Osteoblast (primary cell): ENCODE measurements at regions not wholly inside any gene's neighbourhood (a gene's known extent, or its start where the extent isn't known, plus 50 kb on each side); places are given as distances from the start of the nearest gene placed in this dataset.

Experiments
- DNase-seq: peaks from one replicate; pipeline ENCODE4 v3.0.0; 2011; ENCODE audit warnings: low spot score, mixed read lengths; ENCODE audit not compliant: insufficient read length; ENCODE audit errors: missing footprints
- H2AFZ ChIP-seq: 2 replicates; pipeline ENCODE4 v1.6.0; 2011; ENCODE audit warnings: mild to moderate bottlenecking, low read length
- H3K27ac ChIP-seq: 2 replicates; pipeline ENCODE4 v1.5.1; 2011; ENCODE audit warnings: mild to moderate bottlenecking, low read depth, low read length, moderate library complexity
- H3K27me3 ChIP-seq: 2 replicates; pipeline ENCODE4 v1.6.0; 2012; ENCODE audit warnings: mild to moderate bottlenecking, control low read depth, inconsistent platforms, low read length, moderate library complexity; ENCODE audit not compliant: insufficient read depth
- H3K36me3 ChIP-seq: 2 replicates; pipeline ENCODE4 v1.5.1; 2011; ENCODE audit warnings: mild to moderate bottlenecking, low read length, control low read depth, moderate library complexity; ENCODE audit not compliant: insufficient read depth
- H3K4me1 ChIP-seq: 2 replicates; pipeline ENCODE4 v1.5.1; 2011; ENCODE audit warnings: mild to moderate bottlenecking, low read length, control low read depth, moderate library complexity; ENCODE audit not compliant: insufficient read depth
- H3K4me2 ChIP-seq: 2 replicates; pipeline ENCODE4 v1.6.0; 2011; ENCODE audit warnings: mild to moderate bottlenecking, low read length; ENCODE audit not compliant: insufficient read depth
- H3K4me3 ChIP-seq: fragments of 200-600 bp; sonication (generic); 3 replicates; pipeline ENCODE4 v1.5.1; 2012; ENCODE audit warnings: mild to moderate bottlenecking, low read length, inconsistent platforms; ENCODE audit not compliant: insufficient read depth
- H3K79me2 ChIP-seq: 2 replicates; pipeline ENCODE4 v1.6.0; 2012; ENCODE audit warnings: mild to moderate bottlenecking, low read length, control low read depth, inconsistent platforms; ENCODE audit not compliant: insufficient read depth
- H3K9me3 ChIP-seq: 2 replicates; pipeline ENCODE4 v1.5.1; 2011; ENCODE audit warnings: low read depth, low read length, control low read depth
- H4K20me1 ChIP-seq: 2 replicates; pipeline ENCODE4 v1.6.0; 2012; ENCODE audit warnings: mild to moderate bottlenecking, low read length, control low read depth; ENCODE audit not compliant: insufficient read depth
- CTCF ChIP-seq: IDR thresholded peaks from 2 replicates; pipeline ENCODE4 v1.5.1; 2011; ENCODE audit warnings: mild to moderate bottlenecking, low read depth, low read length, moderate library complexity; ENCODE audit errors: extremely low read depth

GRCh38 chr22:48039326-48039725 is 1276.9 kb downstream of the TBC1D22A start:
- Histone ChIP-seq H3K4me1 (no peaks in the 10 kb centered on the region), H3K4me2 (no peak overlapping the region), H3K79me2 (no peaks in the 10 kb centered on the region), H3K4me3 (no peak overlapping the region), H3K27ac (no peak overlapping the region), H3K9me3 (peaks cover 8% of the 10 kb centered on the region), H3K36me3 (no peaks in the 10 kb centered on the region), H2AFZ (no peak overlapping the region), H4K20me1 (no peaks in the 10 kb centered on the region), H3K27me3 (no peaks in the 10 kb centered on the region)
- no peak for DNase-seq
- no peak for TF ChIP-seq CTCF

- Histone ChIP-seq H2AFZ (no peak overlapping the region), H3K27me3 (no peaks in the 10 kb centered on the region), H3K79me2 (no peaks in the 10 kb centered on the region), H3K36me3 (no peaks in the 10 kb centered on the region), H3K4me2 (no peak overlapping the region), H3K4me1 (no peaks in the 10 kb centered on the region), H3K4me3 (no peak overlapping the region), H3K27ac (no peak overlapping the region), H4K20me1 (no peaks in the 10 kb centered on the region), H3K9me3 (peaks cover 8% of the 10 kb centered on the region)
- no peak for DNase-seq
- TF ChIP-seq CTCF, result no peak
Observed at GRCh38 chr22:48037618-48038017, 1275.2 kb downstream of the TBC1D22A start.

- Histone ChIP-seq H3K27ac (no peak overlapping the region), H3K4me1 (no peaks in the 10 kb centered on the region), H3K4me2 (no peak overlapping the region), H3K27me3 (no peaks in the 10 kb centered on the region), H4K20me1 (no peaks in the 10 kb centered on the region), H2AFZ (no peak overlapping the region), H3K4me3 (no peak overlapping the region), H3K36me3 (no peaks in the 10 kb centered on the region), H3K79me2 (no peaks in the 10 kb centered on the region), H3K9me3 (peaks cover 8% of the 10 kb centered on the region)
- DNase-seq, result no peak
- no peak for TF ChIP-seq CTCF
Observed at GRCh38 chr22:48035897-48036296, 1273.4 kb downstream of the TBC1D22A start.

- no peak for TF ChIP-seq CTCF
- no peaks in the 10 kb centered on the region for H3K27me3 ChIP-seq
- H3K36me3 ChIP-seq, result no peaks in the 10 kb centered on the region
- H2AFZ ChIP-seq, result no peak overlapping the region
- H3K4me2 ChIP-seq, result no peak overlapping the region
- no peak overlapping the region for H3K4me3 ChIP-seq
- H3K4me1 ChIP-seq, result no peaks in the 10 kb centered on the region
- DNase-seq, result no peak
- no peak overlapping the region for H3K27ac ChIP-seq
- H3K9me3 ChIP-seq, result no peaks in the 10 kb centered on the region
- no peaks in the 10 kb centered on the region for H4K20me1 ChIP-seq
- no peaks in the 10 kb centered on the region for H3K79me2 ChIP-seq
Observed at GRCh38 chr22:48031589-48031988, 1269.1 kb downstream of the TBC1D22A start.
